DND-41 (cell line): ENCODE measurements at regions not wholly inside any gene's neighbourhood (a gene's known extent, or its start where the extent isn't known, plus 50 kb on each side); places are given as distances from the start of the nearest gene placed in this dataset.
"Not testable (repeated sequence)": the region's sequence is repeated elsewhere in the genome, so short reads cannot be mapped to it uniquely, and the experiment has no call there.

ENCODE experiments used
- ATAC-seq: fragments of 200-7000 bp; cut with Tn5 transposase; 3 replicates; pipeline ENCODE4 v1.9.1; 2021; ENCODE audit warnings: low read depth; ENCODE audit not compliant: insufficient read depth
- DNase-seq: peaks from one replicate; pipeline ENCODE4 v3.0.0-alpha.2; 2020
- H2AFZ ChIP-seq: 2 replicates; pipeline ENCODE4 v1.6.0; 2012; ENCODE audit warnings: low read depth, low read length
- H3K27ac ChIP-seq: 2 replicates; pipeline ENCODE4 v1.5.1; 2012; ENCODE audit warnings: low read length, inconsistent platforms
- H3K27me3 ChIP-seq: fragments of 200-600 bp; sonication (generic); 2 replicates; pipeline ENCODE4 v1.6.0; 2012; ENCODE audit warnings: low read length, mild to moderate bottlenecking, inconsistent platforms; ENCODE audit not compliant: insufficient read depth, poor library complexity
- H3K36me3 ChIP-seq: 2 replicates; pipeline ENCODE4 v1.5.1; 2012; ENCODE audit warnings: low read length, inconsistent platforms; ENCODE audit not compliant: insufficient read depth
- H3K4me1 ChIP-seq: 2 replicates; pipeline ENCODE4 v1.5.1; 2012; ENCODE audit warnings: mild to moderate bottlenecking, low read length; ENCODE audit not compliant: insufficient read depth
- H3K4me2 ChIP-seq: 2 replicates; pipeline ENCODE4 v1.6.0; 2012; ENCODE audit warnings: mild to moderate bottlenecking, moderate library complexity, low read length, inconsistent platforms; ENCODE audit not compliant: insufficient read depth
- H3K4me3 ChIP-seq, 2 experiments: fragments of 200-600 bp in 1 of 2; shearing (Covaris generic) in 1 of 2; 2 replicates each; pipeline ENCODE4 v1.5.1; 2012 to 2016; ENCODE audit warnings: inconsistent platforms in 2 of 2, low read length in 2 of 2, mild to moderate bottlenecking in 2 of 2, low read depth in 1 of 2, moderate library complexity in 1 of 2
- H3K79me2 ChIP-seq: 2 replicates; pipeline ENCODE4 v1.6.0; 2012; ENCODE audit warnings: low read length, inconsistent platforms; ENCODE audit not compliant: insufficient read depth
- H3K9ac ChIP-seq: 2 replicates; pipeline ENCODE4 v1.6.0; 2012; ENCODE audit warnings: low read depth, mild to moderate bottlenecking, inconsistent platforms, low read length, moderate library complexity
- H3K9me3 ChIP-seq: 2 replicates; pipeline ENCODE4 v1.5.1; 2012; ENCODE audit warnings: low read length, moderate library complexity, mild to moderate bottlenecking, inconsistent platforms; ENCODE audit not compliant: insufficient read depth, severe bottlenecking
- H4K20me1 ChIP-seq: 2 replicates; pipeline ENCODE4 v1.6.0; 2012; ENCODE audit warnings: low read length; ENCODE audit not compliant: insufficient read depth
- CTCF ChIP-seq: IDR thresholded peaks from 2 replicates; pipeline ENCODE4 v1.5.1; 2012; ENCODE audit warnings: borderline replicate concordance, low read length, moderate library complexity, mild to moderate bottlenecking; ENCODE audit not compliant: poor library complexity, severe bottlenecking; ENCODE audit errors: extremely low read depth
- EZH2 ChIP-seq: IDR thresholded peaks from 3 replicates; pipeline ENCODE4 v1.6.1; 2012; ENCODE audit warnings: borderline replicate concordance, low read depth, mild to moderate bottlenecking, moderate library complexity, low read length, inconsistent platforms; ENCODE audit not compliant: severe bottlenecking

GRCh38 chr10:46175831-46176230 is 111.0 kb upstream of the ANTXRL start:
- TF ChIP-seq EZH2 (no peak), CTCF (no peak)
- Histone ChIP-seq H3K27ac (no peak overlapping the region), H3K4me1 (no peaks in the 10 kb centered on the region), H3K27me3 (no peaks in the 10 kb centered on the region), H4K20me1 (no peaks in the 10 kb centered on the region), H3K9me3 (peaks cover 2% of the 10 kb centered on the region), H3K9ac (no peak overlapping the region), H3K36me3 (no peaks in the 10 kb centered on the region), H3K79me2 (no peaks in the 10 kb centered on the region), H2AFZ (no peak overlapping the region), H3K4me3 (no peak overlapping the region), H3K4me2 (no peak overlapping the region)
- DNase-seq (no peak), ATAC-seq (no peak)

GRCh38 chr10:46187431-46187830 is 99.4 kb upstream of the ANTXRL start:
- not testable (repeated sequence) for H3K79me2 ChIP-seq, H2AFZ ChIP-seq, H4K20me1 ChIP-seq, H3K27ac ChIP-seq, H3K27me3 ChIP-seq, H3K9ac ChIP-seq, H3K36me3 ChIP-seq, H3K4me2 ChIP-seq, DNase-seq, H3K4me3 ChIP-seq, H3K9me3 ChIP-seq, ATAC-seq, H3K4me1 ChIP-seq

DNA sequence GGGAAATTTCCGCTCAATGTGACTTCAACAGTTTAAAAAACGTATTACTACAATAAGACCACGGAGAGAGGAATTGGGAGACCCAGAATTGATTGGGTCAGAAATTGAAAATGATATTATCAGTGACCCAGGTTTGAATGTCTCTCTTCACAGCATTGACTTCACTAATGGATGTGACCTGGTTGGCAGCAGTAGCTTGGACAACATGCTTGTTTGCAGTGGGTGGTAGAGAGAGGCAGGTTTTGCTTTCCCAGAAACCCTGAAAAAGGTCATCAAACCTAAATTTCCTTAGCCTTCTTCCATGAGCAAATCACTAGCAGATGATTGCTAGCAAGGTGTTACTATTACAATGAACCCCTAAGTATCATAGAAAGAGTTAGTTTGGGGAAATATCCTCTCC is 89.7 kb upstream of the ANTXRL start:
- Histone ChIP-seq H4K20me1 (no peaks in the 10 kb centered on the region), H3K27me3 (no peaks in the 10 kb centered on the region), H2AFZ (no peak overlapping the region), H3K4me1 (no peaks in the 10 kb centered on the region), H3K79me2 (no peaks in the 10 kb centered on the region), H3K4me3 (no peak overlapping the region), H3K9me3 (no peaks in the 10 kb centered on the region), H3K36me3 (no peaks in the 10 kb centered on the region), H3K4me2 (no peak overlapping the region), H3K27ac (no peak overlapping the region), H3K9ac (no peak overlapping the region)
- DNase-seq (no peak), ATAC-seq (no peak)
- TF ChIP-seq EZH2: no peak
- TF ChIP-seq CTCF: no peak

GRCh38 chr10:46198516-46198915 is 88.3 kb upstream of the ANTXRL start:
- Histone ChIP-seq H3K79me2 (no peaks in the 10 kb centered on the region), H3K4me1 (no peaks in the 10 kb centered on the region), H3K27ac (no peak overlapping the region), H3K4me3 (no peak overlapping the region), H3K27me3 (no peaks in the 10 kb centered on the region), H2AFZ (no peak overlapping the region), H4K20me1 (no peaks in the 10 kb centered on the region), H3K4me2 (no peak overlapping the region), H3K9me3 (no peaks in the 10 kb centered on the region), H3K9ac (no peak overlapping the region), H3K36me3 (no peaks in the 10 kb centered on the region)
- no peak for ATAC-seq
- no peak for TF ChIP-seq CTCF
- no peak for DNase-seq

- H3K27ac ChIP-seq, H3K4me3 ChIP-seq, H4K20me1 ChIP-seq, H3K4me2 ChIP-seq, H3K79me2 ChIP-seq, H3K4me1 ChIP-seq, H3K36me3 ChIP-seq, H3K9me3 ChIP-seq, H3K9ac ChIP-seq, DNase-seq, H3K27me3 ChIP-seq, ATAC-seq, H2AFZ ChIP-seq: not testable (repeated sequence)
These were observed 84.4 kb upstream of the ANTXRL start for GRCh38 chr10:46202405-46202804.

DNA sequence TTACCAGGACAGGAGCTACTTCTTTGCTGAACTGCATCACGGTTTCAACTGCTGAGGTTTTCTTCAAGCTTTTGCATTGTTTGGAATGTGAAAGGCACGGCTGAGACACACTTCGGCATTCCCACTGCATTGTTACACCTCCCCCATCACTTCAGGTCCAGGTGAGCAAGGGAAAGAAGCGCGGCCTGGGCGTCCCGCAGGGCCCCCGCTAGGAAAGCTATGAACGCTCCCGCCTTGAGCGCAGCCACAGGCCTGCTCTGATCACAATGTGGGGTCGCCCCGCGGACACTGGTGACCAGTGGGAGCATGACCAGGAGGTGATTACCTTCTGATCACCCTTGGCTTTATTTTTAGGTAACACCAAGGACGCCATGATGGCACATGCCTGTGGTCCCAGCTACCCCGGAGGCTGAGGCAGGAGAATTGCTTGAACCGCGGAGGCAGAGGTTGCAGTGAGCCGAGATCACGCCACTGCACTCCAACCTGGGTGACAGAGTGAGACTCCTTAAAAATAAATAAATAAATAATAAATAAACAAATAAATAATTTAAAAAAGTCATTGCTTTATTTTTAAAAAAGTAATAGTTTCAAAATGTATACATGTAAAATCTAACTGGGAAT is 82.2 kb upstream of the ANTXRL start:
- H3K79me2 ChIP-seq, H4K20me1 ChIP-seq, H3K27ac ChIP-seq, ATAC-seq, H3K27me3 ChIP-seq, H3K4me2 ChIP-seq, H3K9me3 ChIP-seq, H2AFZ ChIP-seq, DNase-seq, H3K4me3 ChIP-seq, H3K9ac ChIP-seq, H3K4me1 ChIP-seq, H3K36me3 ChIP-seq: not testable (repeated sequence)
